AG04450 (cell line): ENCODE measurements at regions not wholly inside any gene's neighbourhood (a gene's known extent, or its start where the extent isn't known, plus 50 kb on each side); places are given as distances from the start of the nearest gene placed in this dataset.
"Not testable (repeated sequence)": the region's sequence is repeated elsewhere in the genome, so short reads cannot be mapped to it uniquely, and the experiment has no call there.

Experiments used
- CTCF ChIA-PET: fragments of 300-600, 350-600 bp; formaldehyde crosslinking; extraction: SDS; loops from one replicate; lab custom pipeline; 2022; ENCODE audit warnings: antibody characterized with exemption, inconsistent platforms; lab: Charles Lee
- POLR2A ChIA-PET: fragments of 350-600 bp; formaldehyde crosslinking; extraction: SDS; loops from one replicate; lab custom pipeline; 2021; ENCODE audit warnings: antibody characterized with exemption, inconsistent platforms; lab: Yijun Ruan, JAX
- DNase-seq: peaks from one replicate; pipeline ENCODE4 v3.0.0-alpha.2; 2011; ENCODE audit warnings: low read depth, low spot score
- H3K27ac ChIP-seq: one replicate; pipeline ENCODE4 v1.5.1; 2012; ENCODE audit warnings: low read depth, low read length, control low read depth
- H3K27me3 ChIP-seq: one replicate; pipeline ENCODE4 v1.6.0; 2012; ENCODE audit warnings: low read length; ENCODE audit not compliant: control insufficient read depth, insufficient read depth
- H3K4me3 ChIP-seq: 2 replicates; pipeline ENCODE4 v1.5.1; 2011; ENCODE audit warnings: mild to moderate bottlenecking, low read depth, low read length, control low read depth
- H3K9me3 ChIP-seq: 2 replicates; pipeline ENCODE4 v1.5.1; 2012; ENCODE audit warnings: low read length; ENCODE audit not compliant: control insufficient read depth, insufficient read depth
- TF ChIP-seq, protein P1 (sequence below): IDR thresholded peaks from 2 replicates; pipeline ENCODE4 v1.5.1; 2011; ENCODE audit warnings: low read depth, low read length, control low read depth, inconsistent platforms

GRCh38 chr7:83837683-83838082, 188.7 kb upstream of the SEMA3E start:
- Histone ChIP-seq H3K4me3 (no peak overlapping the region), H3K9me3 (no peaks in the 10 kb centered on the region), H3K27ac (no peak overlapping the region), H3K27me3 (no peaks in the 10 kb centered on the region)
- CTCF ChIA-PET, result no interaction called here
- POLR2A ChIA-PET, result no interaction called here
- TF ChIP-seq, protein P1, sequence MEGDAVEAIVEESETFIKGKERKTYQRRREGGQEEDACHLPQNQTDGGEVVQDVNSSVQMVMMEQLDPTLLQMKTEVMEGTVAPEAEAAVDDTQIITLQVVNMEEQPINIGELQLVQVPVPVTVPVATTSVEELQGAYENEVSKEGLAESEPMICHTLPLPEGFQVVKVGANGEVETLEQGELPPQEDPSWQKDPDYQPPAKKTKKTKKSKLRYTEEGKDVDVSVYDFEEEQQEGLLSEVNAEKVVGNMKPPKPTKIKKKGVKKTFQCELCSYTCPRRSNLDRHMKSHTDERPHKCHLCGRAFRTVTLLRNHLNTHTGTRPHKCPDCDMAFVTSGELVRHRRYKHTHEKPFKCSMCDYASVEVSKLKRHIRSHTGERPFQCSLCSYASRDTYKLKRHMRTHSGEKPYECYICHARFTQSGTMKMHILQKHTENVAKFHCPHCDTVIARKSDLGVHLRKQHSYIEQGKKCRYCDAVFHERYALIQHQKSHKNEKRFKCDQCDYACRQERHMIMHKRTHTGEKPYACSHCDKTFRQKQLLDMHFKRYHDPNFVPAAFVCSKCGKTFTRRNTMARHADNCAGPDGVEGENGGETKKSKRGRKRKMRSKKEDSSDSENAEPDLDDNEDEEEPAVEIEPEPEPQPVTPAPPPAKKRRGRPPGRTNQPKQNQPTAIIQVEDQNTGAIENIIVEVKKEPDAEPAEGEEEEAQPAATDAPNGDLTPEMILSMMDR, result no peak
- no peak for DNase-seq

DNA sequence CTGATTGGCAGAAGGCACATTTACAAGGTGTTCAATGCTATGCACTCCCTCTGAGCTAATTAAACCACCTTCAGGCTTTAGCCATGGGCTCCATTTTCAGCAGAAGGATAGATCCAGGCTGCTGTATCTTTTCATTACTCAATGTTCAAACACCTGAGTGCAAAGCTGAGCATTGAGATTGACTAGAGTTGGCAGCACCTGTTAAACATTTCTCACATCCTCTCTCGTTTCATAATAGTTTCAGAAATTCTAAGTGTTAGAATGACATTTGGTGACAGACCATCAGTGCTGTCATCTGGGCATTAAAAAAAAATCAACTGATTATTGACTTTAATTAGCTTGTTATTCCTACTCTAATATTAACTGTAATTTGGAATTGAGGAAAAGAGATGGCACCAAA, 187.1 kb upstream of the SEMA3E start:
- TF ChIP-seq, protein P1, result no peak
- Histone ChIP-seq H3K27ac (no peak overlapping the region), H3K9me3 (no peaks in the 10 kb centered on the region), H3K27me3 (no peaks in the 10 kb centered on the region), H3K4me3 (no peak overlapping the region)
- ChIA-PET CTCF (no interaction called here), POLR2A (no interaction called here)
- no peak for DNase-seq

DNA sequence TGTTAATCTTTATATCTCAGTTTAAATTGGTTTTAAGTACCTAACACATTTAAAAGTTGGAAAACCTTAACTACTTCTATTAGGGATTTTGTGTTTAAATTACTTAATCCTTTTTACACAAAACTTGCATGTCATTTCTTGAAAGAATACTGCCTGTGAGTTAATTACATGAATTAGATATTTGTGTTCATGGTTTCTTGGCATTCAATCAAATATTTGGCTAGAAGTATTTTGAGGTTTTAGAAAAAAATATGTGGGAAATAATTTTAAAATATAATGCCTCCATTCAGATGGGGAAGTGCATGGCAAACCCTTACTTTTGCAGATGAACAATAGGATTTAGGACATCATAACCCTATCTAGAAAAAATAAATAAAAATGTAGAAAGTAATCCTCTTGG, 186.5 kb upstream of the SEMA3E start:
- TF ChIP-seq, protein P1, result no peak
- POLR2A ChIA-PET, result no interaction called here
- no peak for DNase-seq
- no peak overlapping the region for H3K4me3 ChIP-seq
- CTCF ChIA-PET, result no interaction called here
- H3K27ac ChIP-seq, result no peak overlapping the region
- no peaks in the 10 kb centered on the region for H3K27me3 ChIP-seq
- no peaks in the 10 kb centered on the region for H3K9me3 ChIP-seq

DNA sequence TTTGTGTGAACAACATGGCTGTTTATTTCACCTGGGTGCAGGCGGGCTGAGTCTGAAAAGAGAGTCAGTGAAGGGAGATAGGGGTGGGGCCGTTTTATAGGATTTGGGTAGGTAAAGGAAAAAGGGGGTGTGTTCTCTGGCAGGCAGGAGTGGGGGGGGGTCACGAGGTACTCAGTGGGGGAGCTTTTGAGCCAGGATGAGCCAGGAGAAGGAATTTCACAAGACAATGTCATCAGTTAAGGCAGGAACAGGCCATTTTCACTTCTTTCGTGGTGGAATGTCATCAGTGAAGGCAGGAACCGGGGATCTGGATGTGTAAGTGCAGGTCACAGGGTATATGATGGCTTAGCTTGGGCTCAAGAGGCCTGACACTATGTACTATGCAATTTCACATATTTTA, 184.8 kb upstream of the SEMA3E start:
- CTCF ChIA-PET, POLR2A ChIA-PET: not testable (repeated sequence)

GRCh38 chr7:83832009-83832408, 183.1 kb upstream of the SEMA3E start:
- H3K4me3 ChIP-seq, result no peak overlapping the region
- TF ChIP-seq, protein P1, result no peak
- no peaks in the 10 kb centered on the region for H3K9me3 ChIP-seq
- DNase-seq, result no peak
- no peak overlapping the region for H3K27ac ChIP-seq
- ChIA-PET CTCF (no interaction called here), POLR2A (no interaction called here)
- H3K27me3 ChIP-seq, result no peaks in the 10 kb centered on the region

More for the DNA sequence above, 184.8 kb upstream of the SEMA3E start:
- not testable (repeated sequence) for H3K9me3 ChIP-seq, DNase-seq, H3K27ac ChIP-seq, H3K4me3 ChIP-seq, H3K27me3 ChIP-seq

DNA sequence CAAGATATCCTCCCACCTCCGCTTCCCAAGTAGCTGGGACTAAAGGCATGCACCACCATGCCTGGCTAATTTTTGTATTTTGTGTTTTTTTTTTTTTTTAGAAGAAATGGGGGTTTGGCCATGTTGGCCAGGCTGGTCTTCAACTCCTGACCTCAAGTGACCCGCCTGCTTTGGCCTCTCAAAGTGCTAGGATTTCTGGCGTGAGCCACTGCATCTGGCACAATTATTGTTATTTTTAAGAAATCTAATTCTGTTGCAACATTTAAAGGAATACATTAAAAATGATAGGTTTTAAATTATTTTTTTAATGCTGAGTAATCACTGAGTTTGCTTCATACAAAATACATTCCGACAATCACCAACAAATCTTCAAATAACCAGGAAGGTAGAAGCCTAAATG, 178.1 kb upstream of the SEMA3E start:
- POLR2A ChIA-PET, result no interaction called here
- no peak overlapping the region for H3K27ac ChIP-seq
- DNase-seq, result no peak
- TF ChIP-seq, protein P1, result no peak
- CTCF ChIA-PET, result no interaction called here
- H3K4me3 ChIP-seq, result no peak overlapping the region
- H3K27me3 ChIP-seq, result no peaks in the 10 kb centered on the region
- no peaks in the 10 kb centered on the region for H3K9me3 ChIP-seq
